GM19023 (cell line): ENCODE measurements at regions not wholly inside any gene's neighbourhood (a gene's known extent, or its start where the extent isn't known, plus 50 kb on each side); places are given as distances from the start of the nearest gene placed in this dataset.

Experiments
- ATAC-seq: cut with Tn5 transposase; IDR thresholded peaks from one replicate; pipeline ENCODE4 v1.9.1; 2021; ENCODE audit warnings: mild to moderate bottlenecking, moderate library complexity; ENCODE audit not compliant: unreplicated experiment

GRCh38 chr20:23254505-23254904 lies 96.1 kb upstream of the NXT1 start:
- ATAC-seq: no peak

- no peak for ATAC-seq
Observed at GRCh38 chr20:23254034-23254433, 96.6 kb upstream of the NXT1 start.

- ATAC-seq: no peak
Observed at GRCh38 chr20:23253524-23253923, 97.1 kb upstream of the NXT1 start.

GRCh38 chr20:23251779-23252178 lies 98.8 kb upstream of the NXT1 start:
- ATAC-seq: no peak

- ATAC-seq: no peak
Observed at GRCh38 chr20:23249541-23249940, 101.0 kb upstream of the NXT1 start.

- ATAC-seq: no peak
Observed at GRCh38 chr20:23248461-23248882, 102.1 kb upstream of the NXT1 start.

- ATAC-seq: no peak
Observed at GRCh38 chr20:23246717-23247664, 103.6 kb upstream of the NXT1 start.

- ATAC-seq: peak; percentile 83
Observed at GRCh38 chr20:23245553-23246181, 104.9 kb upstream of the NXT1 start.

GRCh38 chr20:23244916-23245552 lies 105.6 kb upstream of the NXT1 start:
- ATAC-seq: no peak

- no peak for ATAC-seq
Observed at GRCh38 chr20:23244156-23244915, 106.3 kb upstream of the NXT1 start.

- no peak for ATAC-seq
Observed at GRCh38 chr20:23243791-23244155, 106.8 kb upstream of the NXT1 start.

GRCh38 chr20:23242556-23243180 lies 107.9 kb upstream of the NXT1 start:
- ATAC-seq: no peak

GRCh38 chr20:23242104-23242503 lies 108.5 kb upstream of the NXT1 start:
- no peak for ATAC-seq

GRCh38 chr20:23241416-23241815 lies 109.2 kb upstream of the NXT1 start:
- ATAC-seq: no peak

GRCh38 chr20:23240519-23240918 lies 110.1 kb upstream of the NXT1 start:
- no peak for ATAC-seq

GRCh38 chr20:23237201-23237600 lies 113.4 kb upstream of the NXT1 start:
- ATAC-seq: no peak

- no peak for ATAC-seq
Observed at GRCh38 chr20:23235173-23236027, 115.2 kb upstream of the NXT1 start.

GRCh38 chr20:23234311-23235078 lies 116.1 kb upstream of the NXT1 start:
- ATAC-seq: no peak

GRCh38 chr20:23233341-23233740 lies 117.2 kb upstream of the NXT1 start:
- no peak for ATAC-seq
